OCI-LY3 (cell line): ENCODE measurements at regions not wholly inside any gene's neighbourhood (a gene's known extent, or its start where the extent isn't known, plus 50 kb on each side); places are given as distances from the start of the nearest gene placed in this dataset.
A peak's percentile ranks its signal among the peaks of the same experiment; 100 is the strongest.

ENCODE experiments used
- H2AFZ ChIP-seq: fragments of 200-600, 300-600 bp; shearing (Covaris generic); 2 replicates; pipeline ENCODE4 v1.6.0; 2014; ENCODE audit warnings: antibody characterized with exemption, low read depth, low read length
- H3K27ac ChIP-seq: fragments of 200-600, 300-600 bp; sonication (generic); 2 replicates; pipeline ENCODE4 v1.5.1; 2014; ENCODE audit warnings: mild to moderate bottlenecking, low read length, moderate library complexity, mixed read lengths
- H3K27me3 ChIP-seq: fragments of 200-600, 300-600 bp; sonication (generic); 2 replicates; pipeline ENCODE4 v1.6.1; 2014; ENCODE audit warnings: low read depth, low read length, mixed read lengths
- H3K36me3 ChIP-seq: fragments of 200-600, 300-600 bp; sonication (generic); replicated peaks from 2 replicates; pipeline ENCODE3; 2014; ENCODE audit warnings: low read depth, low read length, mixed read lengths
- H3K4me1 ChIP-seq: fragments of 300-600, 200-600 bp; sonication (generic); 2 replicates; pipeline ENCODE4 v1.6.1; 2014; ENCODE audit warnings: low read length, mixed read lengths
- H3K4me2 ChIP-seq: fragments of 200-600, 300-600 bp; sonication (generic); 2 replicates; pipeline ENCODE4 v1.6.1; 2014; ENCODE audit warnings: low read length, mixed read lengths
- H3K4me3 ChIP-seq: fragments of 300-600, 200-600 bp; sonication (generic); 2 replicates; pipeline ENCODE4 v1.5.1; 2014; ENCODE audit warnings: antibody characterized with exemption, mild to moderate bottlenecking, low read length, moderate library complexity
- H3K79me2 ChIP-seq: fragments of 300-600, 200-600 bp; shearing (Covaris generic); 2 replicates; pipeline ENCODE4 v1.6.1; 2014; ENCODE audit warnings: mild to moderate bottlenecking, low read length, mixed read lengths
- H3K9ac ChIP-seq: fragments of 300-600, 200-600 bp; shearing (Covaris generic); 2 replicates; pipeline ENCODE4 v1.6.0; 2014; ENCODE audit warnings: mild to moderate bottlenecking, low read length, moderate library complexity
- H3K9me3 ChIP-seq: fragments of 200-600, 300-600 bp; shearing (Covaris generic); 2 replicates; pipeline ENCODE4 v1.6.1; 2014; ENCODE audit warnings: low read length, mixed read lengths; ENCODE audit not compliant: insufficient read depth
- H4K20me1 ChIP-seq: fragments of 200-600, 300-600 bp; sonication (generic); 2 replicates; pipeline ENCODE4 v1.6.1; 2016; ENCODE audit warnings: low read length, mixed read lengths; ENCODE audit not compliant: insufficient read depth
- EZH2phosphoT487 ChIP-seq: fragments of 200-600 bp; shearing (Covaris generic); IDR thresholded peaks from 2 replicates; pipeline ENCODE4 v1.6.1; 2018; ENCODE audit warnings: antibody characterized with exemption, mixed run types, low read depth
- TF ChIP-seq, protein P1 (sequence below): fragments of 200-600, 300-600 bp; sonication (generic); IDR thresholded peaks from 2 replicates; pipeline ENCODE4 v1.5.1; 2014; ENCODE audit warnings: antibody characterized with exemption, low read length, low read depth

DNA sequence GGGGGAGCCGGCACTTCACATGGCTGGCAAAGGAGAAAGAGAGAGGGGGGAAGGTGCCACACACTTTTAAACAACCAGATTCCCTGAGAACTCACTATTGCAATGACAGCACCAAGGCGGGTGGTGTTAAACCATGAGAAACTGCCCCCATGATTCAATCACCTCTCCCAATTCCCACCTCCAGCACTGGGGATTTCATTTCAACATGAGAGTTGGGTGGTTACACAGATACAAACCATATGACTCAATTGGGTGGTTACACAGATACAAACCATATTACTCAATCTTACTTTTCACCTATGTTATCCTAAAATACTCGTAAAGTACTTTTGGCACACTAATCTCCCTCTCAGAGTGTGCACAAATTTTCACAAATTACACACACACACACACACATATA, 1097.5 kb upstream of the TMPRSS15 start:
- Histone ChIP-seq H3K79me2 (no peaks in the 10 kb centered on the region), H3K27ac (no peak overlapping the region), H3K9ac (no peak overlapping the region), H3K4me2 (no peak overlapping the region), H2AFZ (no peak overlapping the region), H3K4me1 (no peaks in the 10 kb centered on the region), H3K36me3 (no peaks in the 10 kb centered on the region), H4K20me1 (no peaks in the 10 kb centered on the region), H3K27me3 (no peaks in the 10 kb centered on the region), H3K4me3 (no peak overlapping the region), H3K9me3 (no peaks in the 10 kb centered on the region)
- TF ChIP-seq, protein P1, sequence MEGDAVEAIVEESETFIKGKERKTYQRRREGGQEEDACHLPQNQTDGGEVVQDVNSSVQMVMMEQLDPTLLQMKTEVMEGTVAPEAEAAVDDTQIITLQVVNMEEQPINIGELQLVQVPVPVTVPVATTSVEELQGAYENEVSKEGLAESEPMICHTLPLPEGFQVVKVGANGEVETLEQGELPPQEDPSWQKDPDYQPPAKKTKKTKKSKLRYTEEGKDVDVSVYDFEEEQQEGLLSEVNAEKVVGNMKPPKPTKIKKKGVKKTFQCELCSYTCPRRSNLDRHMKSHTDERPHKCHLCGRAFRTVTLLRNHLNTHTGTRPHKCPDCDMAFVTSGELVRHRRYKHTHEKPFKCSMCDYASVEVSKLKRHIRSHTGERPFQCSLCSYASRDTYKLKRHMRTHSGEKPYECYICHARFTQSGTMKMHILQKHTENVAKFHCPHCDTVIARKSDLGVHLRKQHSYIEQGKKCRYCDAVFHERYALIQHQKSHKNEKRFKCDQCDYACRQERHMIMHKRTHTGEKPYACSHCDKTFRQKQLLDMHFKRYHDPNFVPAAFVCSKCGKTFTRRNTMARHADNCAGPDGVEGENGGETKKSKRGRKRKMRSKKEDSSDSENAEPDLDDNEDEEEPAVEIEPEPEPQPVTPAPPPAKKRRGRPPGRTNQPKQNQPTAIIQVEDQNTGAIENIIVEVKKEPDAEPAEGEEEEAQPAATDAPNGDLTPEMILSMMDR: no peak
- TF ChIP-seq EZH2phosphoT487: no peak

DNA sequence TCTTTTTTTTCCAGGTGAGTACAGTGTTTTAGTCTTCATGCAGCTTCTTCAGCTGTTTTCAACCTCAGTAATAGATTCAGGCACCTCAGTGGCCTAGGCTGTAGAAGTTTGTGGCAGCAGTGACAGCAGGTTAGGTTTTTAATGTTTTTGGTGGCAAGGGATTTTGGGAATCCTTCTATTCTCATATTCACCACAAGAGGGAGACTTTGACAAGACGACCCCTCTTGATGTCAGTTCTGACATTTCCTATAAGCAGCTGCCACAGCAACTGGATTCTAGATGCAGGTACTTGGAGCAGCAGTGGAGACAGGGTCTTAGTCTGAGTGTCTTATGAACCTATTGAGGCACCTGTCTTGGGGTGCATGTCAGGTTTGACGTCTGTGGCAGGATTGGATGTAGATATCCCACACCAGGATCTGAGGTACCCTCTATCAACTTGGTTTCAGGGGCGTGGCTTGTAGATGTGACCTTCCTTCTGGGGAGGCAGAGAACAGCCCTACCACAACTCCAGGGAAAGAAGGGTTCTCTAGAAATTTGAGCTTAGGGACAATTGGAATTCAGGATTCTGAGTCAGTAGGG, 1104.2 kb upstream of the TMPRSS15 start:
- TF ChIP-seq EZH2phosphoT487: no peak
- TF ChIP-seq, protein P1: peak; percentile 41

DNA sequence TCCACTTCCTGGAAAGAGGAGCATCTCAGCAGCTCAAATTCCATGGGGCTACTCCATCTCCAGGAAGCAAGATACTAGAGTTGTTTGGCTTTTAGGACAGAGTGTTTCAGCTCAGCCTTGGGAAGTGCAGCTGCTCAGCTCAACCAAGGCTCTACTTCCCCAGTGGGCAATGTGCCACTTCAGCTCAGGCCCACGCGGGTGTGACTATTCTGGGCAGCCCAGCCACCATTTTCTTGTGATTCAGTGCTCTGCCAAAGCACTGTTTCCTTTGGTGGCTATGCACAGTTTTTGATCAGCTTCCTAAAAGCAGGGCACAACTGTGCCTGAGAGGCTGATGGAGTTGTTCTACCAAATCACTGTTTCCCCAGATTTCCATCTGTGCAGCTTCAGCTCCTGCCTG, 1104.9 kb upstream of the TMPRSS15 start:
- no peak overlapping the region for H2AFZ ChIP-seq

More for the DNA sequence above, 1104.2 kb upstream of the TMPRSS15 start:
- H3K4me3 ChIP-seq: no peak overlapping the region
- no peak overlapping the region for H3K9ac ChIP-seq
- H3K79me2 ChIP-seq: no peaks in the 10 kb centered on the region
- no peaks in the 10 kb centered on the region for H3K27me3 ChIP-seq
- no peaks in the 10 kb centered on the region for H3K9me3 ChIP-seq
- no peak overlapping the region for H3K27ac ChIP-seq
- no peaks in the 10 kb centered on the region for H3K36me3 ChIP-seq
- H3K4me2 ChIP-seq: no peak overlapping the region
- no peak overlapping the region; the same call in 1 of the 2 replicates for H2AFZ ChIP-seq
- H3K4me1 ChIP-seq: peaks cover 8% of the 10 kb centered on the region; the same call in 1 of the 2 replicates
- H4K20me1 ChIP-seq: no peaks in the 10 kb centered on the region

DNA sequence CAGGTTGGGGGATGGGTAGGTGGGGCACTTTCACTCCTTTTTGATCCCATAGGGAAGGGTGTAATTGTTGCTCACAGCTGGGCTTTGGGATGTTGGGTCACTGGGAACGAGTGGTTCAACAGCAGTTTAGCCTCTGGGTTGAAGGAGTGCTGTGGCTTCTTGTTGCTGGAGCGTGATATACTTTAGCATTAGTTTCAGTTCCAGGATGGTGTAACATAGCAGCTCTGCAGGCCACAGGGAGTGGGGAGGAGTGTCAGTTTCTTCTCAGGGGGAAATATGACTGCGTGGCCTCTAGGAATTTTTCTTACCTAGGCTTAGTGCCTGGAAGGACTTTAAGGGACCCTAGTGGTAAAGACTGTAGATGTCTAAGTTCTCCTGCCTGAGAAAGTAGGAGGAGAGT, 1105.3 kb upstream of the TMPRSS15 start:
- Histone ChIP-seq H2AFZ (no peak overlapping the region; the same call in 1 of the 2 replicates), H3K36me3 (no peaks in the 10 kb centered on the region)

More for the DNA sequence above, 1104.9 kb upstream of the TMPRSS15 start:
- Histone ChIP-seq H3K27ac (no peak overlapping the region), H3K4me3 (no peak overlapping the region), H3K4me1 (peaks cover 8% of the 10 kb centered on the region; the same call in 1 of the 2 replicates), H3K9me3 (no peaks in the 10 kb centered on the region), H3K79me2 (no peaks in the 10 kb centered on the region), H3K9ac (no peak overlapping the region), H3K27me3 (no peaks in the 10 kb centered on the region), H4K20me1 (no peaks in the 10 kb centered on the region), H3K36me3 (no peaks in the 10 kb centered on the region), H3K4me2 (0 out of 2 replicates have a peak overlapping the region, but pooled peaks have one; percentile 21)
- TF ChIP-seq EZH2phosphoT487: no peak
- TF ChIP-seq, protein P1: no peak

More for the DNA sequence above, 1105.3 kb upstream of the TMPRSS15 start:
- H4K20me1 ChIP-seq: no peaks in the 10 kb centered on the region
- no peaks in the 10 kb centered on the region for H3K79me2 ChIP-seq
- no peaks in the 10 kb centered on the region for H3K27me3 ChIP-seq
- no peak overlapping the region for H3K9ac ChIP-seq
- 0 out of 2 replicates have a peak overlapping the region, but pooled peaks have one; percentile 21 for H3K4me2 ChIP-seq
- no peak overlapping the region for H3K4me3 ChIP-seq
- TF ChIP-seq, protein P1: no peak
- no peak for TF ChIP-seq EZH2phosphoT487
- no peak overlapping the region for H3K27ac ChIP-seq
- no peaks in the 10 kb centered on the region for H3K9me3 ChIP-seq
- H3K4me1 ChIP-seq: peaks cover 8% of the 10 kb centered on the region; the same call in 1 of the 2 replicates
